ENCODE measurements at regions not wholly inside any gene's neighbourhood (a gene's known extent, or its start where the extent isn't known, plus 50 kb on each side); places are given as distances from the start of the nearest gene placed in this dataset.

- TF ChIP-seq CTCF (conservative IDR thresholded peaks at IDR 0.05 in 1 of 2, IDR thresholded peaks at IDR 0.05 in 1 of 2; ENCODE audit: low read depth in 1 of 2, low read length in 2 of 2) = no peak
- TF ChIP-seq EZH2 (IDR thresholded peaks at IDR 0.05; ENCODE audit: low read length, missing control alignments) = no peak
Measured at GRCh38 chr2:133691336-133691735, 123.1 kb upstream of the NCKAP5 start.
